SK-N-SH treated with all-trans-retinoic acid at 6 μM for 48 hours (cell line): ENCODE measurements at regions not wholly inside any gene's neighbourhood (a gene's known extent, or its start where the extent isn't known, plus 50 kb on each side); places are given as distances from the start of the nearest gene placed in this dataset.

Source experiments
- ATAC-seq: fragments of 200-7000 bp; cut with Tn5 transposase; 3 replicates; pipeline ENCODE4 v1.9.1; 2020; ENCODE audit warnings: mild to moderate bottlenecking, moderate library complexity
- ARNTL ChIP-seq: fragments of 450-650 bp; formaldehyde crosslinking; IDR thresholded peaks from 2 replicates; pipeline ENCODE4 v1.5.0; 2020; ENCODE audit warnings: low read depth, mild to moderate bottlenecking, moderate library complexity, borderline replicate concordance
- BACH2 ChIP-seq: fragments of 250-450 bp; sonication (Bioruptor Pico); IDR thresholded peaks from 2 replicates; pipeline ENCODE4 v1.9.0; 2021; ENCODE audit warnings: mild to moderate bottlenecking, borderline replicate concordance
- CSDC2 ChIP-seq: fragments of 250-450 bp; sonication (Bioruptor Pico); IDR thresholded peaks from 2 replicates; pipeline ENCODE4 v1.5.0; 2020; ENCODE audit warnings: mild to moderate bottlenecking, moderate library complexity
- ESRRG ChIP-seq: fragments of 250-450 bp; sonication (Bioruptor Pico); IDR thresholded peaks from 2 replicates; pipeline ENCODE4 v1.6.1; 2021; ENCODE audit warnings: mild to moderate bottlenecking
- GLIS3 ChIP-seq: fragments of 250-450 bp; sonication (Bioruptor Pico); IDR thresholded peaks from 2 replicates; pipeline ENCODE4 v1.5.0; 2020; ENCODE audit warnings: mild to moderate bottlenecking, moderate library complexity
- ISL1 ChIP-seq: fragments of 250-450 bp; sonication (Bioruptor Pico); IDR thresholded peaks from 2 replicates; pipeline ENCODE4 v2.1.2; 2022; ENCODE audit warnings: mild to moderate bottlenecking, moderate library complexity
- OSR1 ChIP-seq: fragments of 250-450 bp; sonication (Bioruptor Pico); IDR thresholded peaks from 2 replicates; pipeline ENCODE4 v1.8.0; 2022; ENCODE audit warnings: moderate library complexity, mild to moderate bottlenecking, inconsistent platforms
- PPARA ChIP-seq: fragments of 250-450 bp; sonication (Bioruptor Pico); IDR thresholded peaks from 2 replicates; pipeline ENCODE4 v1.5.0; 2020; ENCODE audit warnings: mild to moderate bottlenecking, borderline replicate concordance
- RARB ChIP-seq: fragments of 250-450 bp; sonication (Bioruptor Pico); IDR thresholded peaks from 2 replicates; pipeline ENCODE4 v1.8.0; 2021; ENCODE audit warnings: mild to moderate bottlenecking, moderate library complexity
- SNAI2 ChIP-seq: fragments of 250-450 bp; sonication (Bioruptor Pico); IDR thresholded peaks from 2 replicates; pipeline ENCODE4 v1.5.0; 2020; ENCODE audit warnings: mild to moderate bottlenecking, moderate library complexity
- TCF4 ChIP-seq: fragments of 250-450 bp; sonication (Bioruptor Pico); IDR thresholded peaks from 2 replicates; pipeline ENCODE4 v1.8.0; 2021; ENCODE audit warnings: mild to moderate bottlenecking, moderate library complexity, borderline replicate concordance
- TOX ChIP-seq: fragments of 250-450 bp; sonication (Bioruptor Pico); IDR thresholded peaks from 2 replicates; pipeline ENCODE4 v1.8.0; 2021; ENCODE audit warnings: mild to moderate bottlenecking, moderate library complexity, borderline replicate concordance
- ZC3H10 ChIP-seq: fragments of 250-450 bp; sonication (Bioruptor Pico); IDR thresholded peaks from 2 replicates; pipeline ENCODE4 v1.5.1; 2021; ENCODE audit warnings: mild to moderate bottlenecking, moderate library complexity
- ZFP3 ChIP-seq: fragments of 250-450 bp; sonication (Bioruptor Pico); IDR thresholded peaks from 2 replicates; pipeline ENCODE4 v1.5.0; 2020; ENCODE audit warnings: mild to moderate bottlenecking, moderate library complexity
- ZFP30 ChIP-seq: fragments of 450-650 bp; formaldehyde crosslinking; IDR thresholded peaks from 2 replicates; pipeline ENCODE4 v1.5.0; 2022; ENCODE audit warnings: mild to moderate bottlenecking, moderate library complexity
- ZNF565 ChIP-seq: fragments of 450-650 bp; formaldehyde crosslinking; conservative IDR thresholded peaks from 2 replicates; pipeline ENCODE4 v1.5.0; 2020; ENCODE audit warnings: low read depth, mild to moderate bottlenecking, moderate library complexity
- ZNF70 ChIP-seq: fragments of 450-650 bp; formaldehyde crosslinking; IDR thresholded peaks from 2 replicates; pipeline ENCODE4 v1.5.0; 2020; ENCODE audit warnings: mild to moderate bottlenecking, moderate library complexity
- ZNF8 ChIP-seq: fragments of 450-650 bp; formaldehyde crosslinking; IDR thresholded peaks from 2 replicates; pipeline ENCODE4 v1.5.0; 2020; ENCODE audit warnings: mild to moderate bottlenecking, moderate library complexity
- TF ChIP-seq, protein P1 (sequence below): fragments of 250-450 bp; sonication (Bioruptor Pico); IDR thresholded peaks from 2 replicates; pipeline ENCODE4 v1.8.0; 2020; ENCODE audit warnings: mild to moderate bottlenecking, moderate library complexity, borderline replicate concordance
- TF ChIP-seq, protein P2 (sequence below): fragments of 250-450 bp; sonication (Bioruptor Pico); IDR thresholded peaks from 2 replicates; pipeline ENCODE4 v1.5.0; 2020; ENCODE audit warnings: mild to moderate bottlenecking, moderate library complexity
- TF ChIP-seq, protein P3 (sequence below): fragments of 250-450 bp; sonication (Bioruptor Pico); IDR thresholded peaks from 2 replicates; pipeline ENCODE4 v1.8.0; 2021; ENCODE audit warnings: low read depth, mild to moderate bottlenecking, moderate library complexity, borderline replicate concordance
- TF ChIP-seq, protein P4 (sequence below): fragments of 250-450 bp; sonication (Bioruptor Pico); IDR thresholded peaks from 2 replicates; pipeline ENCODE4 v1.5.1; 2020; ENCODE audit warnings: low read depth, mild to moderate bottlenecking, moderate library complexity
- TF ChIP-seq, protein P5 (sequence below): fragments of 250-450 bp; sonication (Bioruptor Pico); IDR thresholded peaks from 2 replicates; pipeline ENCODE4 v1.5.1; 2021; ENCODE audit warnings: mild to moderate bottlenecking, moderate library complexity

DNA sequence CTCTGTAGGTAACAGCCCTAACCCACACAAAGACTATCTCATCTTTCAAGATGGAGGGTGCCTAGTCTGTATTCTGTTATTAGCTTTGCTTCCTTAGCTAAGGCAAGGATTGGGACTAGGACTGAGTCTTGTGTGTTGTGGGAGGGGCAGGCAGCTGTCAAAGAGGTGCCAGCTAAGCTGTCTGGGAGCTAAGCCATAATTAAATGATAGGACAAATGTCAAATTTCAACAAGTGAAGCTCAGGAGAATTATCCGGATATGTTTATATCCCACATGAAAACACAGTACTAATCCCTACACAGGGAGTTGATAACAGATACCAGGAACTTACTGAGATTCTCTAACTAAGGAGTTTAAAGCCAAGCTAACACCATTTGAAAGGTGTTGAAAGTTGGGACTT is 70.5 kb upstream of the NGF start (continued):
- TF ChIP-seq ZFP3 (CRISPR knock-in tag) (no peak), ZFP30 (CRISPR knock-in tag) (no peak), ARNTL (CRISPR knock-in tag) (no peak), TCF4 (CRISPR knock-in tag) (no peak)
- TF ChIP-seq, all 23 proteins: peak for 0

DNA sequence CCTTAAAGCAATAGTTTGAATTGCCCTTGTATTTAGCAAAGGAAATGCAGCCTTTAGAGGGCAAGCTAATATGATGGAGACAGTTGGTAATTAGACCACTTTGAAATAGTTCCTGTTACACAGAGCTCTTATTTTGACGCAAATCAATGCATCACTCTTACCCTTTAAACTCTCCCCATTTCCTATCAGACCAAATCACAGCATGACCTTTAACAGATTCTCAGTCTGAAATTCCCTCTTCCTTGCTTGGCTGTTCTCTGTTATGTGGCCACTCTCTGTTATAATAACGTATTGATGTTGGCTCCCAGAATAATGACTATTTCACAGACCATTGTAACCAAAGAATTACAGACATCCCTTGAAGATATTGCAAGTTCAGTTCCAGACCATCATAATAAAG is 66.9 kb upstream of the NGF start:
- TF ChIP-seq, protein P1, sequence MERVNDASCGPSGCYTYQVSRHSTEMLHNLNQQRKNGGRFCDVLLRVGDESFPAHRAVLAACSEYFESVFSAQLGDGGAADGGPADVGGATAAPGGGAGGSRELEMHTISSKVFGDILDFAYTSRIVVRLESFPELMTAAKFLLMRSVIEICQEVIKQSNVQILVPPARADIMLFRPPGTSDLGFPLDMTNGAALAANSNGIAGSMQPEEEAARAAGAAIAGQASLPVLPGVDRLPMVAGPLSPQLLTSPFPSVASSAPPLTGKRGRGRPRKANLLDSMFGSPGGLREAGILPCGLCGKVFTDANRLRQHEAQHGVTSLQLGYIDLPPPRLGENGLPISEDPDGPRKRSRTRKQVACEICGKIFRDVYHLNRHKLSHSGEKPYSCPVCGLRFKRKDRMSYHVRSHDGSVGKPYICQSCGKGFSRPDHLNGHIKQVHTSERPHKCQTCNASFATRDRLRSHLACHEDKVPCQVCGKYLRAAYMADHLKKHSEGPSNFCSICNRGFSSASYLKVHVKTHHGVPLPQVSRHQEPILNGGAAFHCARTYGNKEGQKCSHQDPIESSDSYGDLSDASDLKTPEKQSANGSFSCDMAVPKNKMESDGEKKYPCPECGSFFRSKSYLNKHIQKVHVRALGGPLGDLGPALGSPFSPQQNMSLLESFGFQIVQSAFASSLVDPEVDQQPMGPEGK (CRISPR knock-in tag), result no peak
- TF ChIP-seq ZNF8 (no peak), ZFP3 (CRISPR knock-in tag) (no peak), PPARA (CRISPR knock-in tag) (no peak), TCF4 (CRISPR knock-in tag) (no peak), ARNTL (CRISPR knock-in tag) (no peak), CSDC2 (CRISPR knock-in tag) (no peak), ISL1 (CRISPR knock-in tag) (no peak), TOX (CRISPR knock-in tag) (no peak), ZNF70 (CRISPR knock-in tag) (no peak), ZFP30 (CRISPR knock-in tag) (no peak), GLIS3 (CRISPR knock-in tag) (no peak), BACH2 (no peak), ZC3H10 (CRISPR knock-in tag) (no peak), OSR1 (CRISPR knock-in tag) (no peak), ZNF565 (CRISPR knock-in tag) (no peak)
- TF ChIP-seq, protein P2, sequence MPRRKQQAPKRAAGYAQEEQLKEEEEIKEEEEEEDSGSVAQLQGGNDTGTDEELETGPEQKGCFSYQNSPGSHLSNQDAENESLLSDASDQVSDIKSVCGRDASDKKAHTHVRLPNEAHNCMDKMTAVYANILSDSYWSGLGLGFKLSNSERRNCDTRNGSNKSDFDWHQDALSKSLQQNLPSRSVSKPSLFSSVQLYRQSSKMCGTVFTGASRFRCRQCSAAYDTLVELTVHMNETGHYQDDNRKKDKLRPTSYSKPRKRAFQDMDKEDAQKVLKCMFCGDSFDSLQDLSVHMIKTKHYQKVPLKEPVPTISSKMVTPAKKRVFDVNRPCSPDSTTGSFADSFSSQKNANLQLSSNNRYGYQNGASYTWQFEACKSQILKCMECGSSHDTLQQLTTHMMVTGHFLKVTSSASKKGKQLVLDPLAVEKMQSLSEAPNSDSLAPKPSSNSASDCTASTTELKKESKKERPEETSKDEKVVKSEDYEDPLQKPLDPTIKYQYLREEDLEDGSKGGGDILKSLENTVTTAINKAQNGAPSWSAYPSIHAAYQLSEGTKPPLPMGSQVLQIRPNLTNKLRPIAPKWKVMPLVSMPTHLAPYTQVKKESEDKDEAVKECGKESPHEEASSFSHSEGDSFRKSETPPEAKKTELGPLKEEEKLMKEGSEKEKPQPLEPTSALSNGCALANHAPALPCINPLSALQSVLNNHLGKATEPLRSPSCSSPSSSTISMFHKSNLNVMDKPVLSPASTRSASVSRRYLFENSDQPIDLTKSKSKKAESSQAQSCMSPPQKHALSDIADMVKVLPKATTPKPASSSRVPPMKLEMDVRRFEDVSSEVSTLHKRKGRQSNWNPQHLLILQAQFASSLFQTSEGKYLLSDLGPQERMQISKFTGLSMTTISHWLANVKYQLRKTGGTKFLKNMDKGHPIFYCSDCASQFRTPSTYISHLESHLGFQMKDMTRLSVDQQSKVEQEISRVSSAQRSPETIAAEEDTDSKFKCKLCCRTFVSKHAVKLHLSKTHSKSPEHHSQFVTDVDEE, result no peak
- TF ChIP-seq, protein P3, sequence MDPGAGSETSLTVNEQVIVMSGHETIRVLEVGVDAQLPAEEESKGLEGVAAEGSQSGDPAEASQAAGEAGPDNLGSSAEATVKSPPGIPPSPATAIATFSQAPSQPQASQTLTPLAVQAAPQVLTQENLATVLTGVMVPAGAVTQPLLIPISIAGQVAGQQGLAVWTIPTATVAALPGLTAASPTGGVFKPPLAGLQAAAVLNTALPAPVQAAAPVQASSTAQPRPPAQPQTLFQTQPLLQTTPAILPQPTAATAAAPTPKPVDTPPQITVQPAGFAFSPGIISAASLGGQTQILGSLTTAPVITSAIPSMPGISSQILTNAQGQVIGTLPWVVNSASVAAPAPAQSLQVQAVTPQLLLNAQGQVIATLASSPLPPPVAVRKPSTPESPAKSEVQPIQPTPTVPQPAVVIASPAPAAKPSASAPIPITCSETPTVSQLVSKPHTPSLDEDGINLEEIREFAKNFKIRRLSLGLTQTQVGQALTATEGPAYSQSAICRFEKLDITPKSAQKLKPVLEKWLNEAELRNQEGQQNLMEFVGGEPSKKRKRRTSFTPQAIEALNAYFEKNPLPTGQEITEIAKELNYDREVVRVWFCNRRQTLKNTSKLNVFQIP (CRISPR knock-in tag), result no peak
- TF ChIP-seq, protein P4, sequence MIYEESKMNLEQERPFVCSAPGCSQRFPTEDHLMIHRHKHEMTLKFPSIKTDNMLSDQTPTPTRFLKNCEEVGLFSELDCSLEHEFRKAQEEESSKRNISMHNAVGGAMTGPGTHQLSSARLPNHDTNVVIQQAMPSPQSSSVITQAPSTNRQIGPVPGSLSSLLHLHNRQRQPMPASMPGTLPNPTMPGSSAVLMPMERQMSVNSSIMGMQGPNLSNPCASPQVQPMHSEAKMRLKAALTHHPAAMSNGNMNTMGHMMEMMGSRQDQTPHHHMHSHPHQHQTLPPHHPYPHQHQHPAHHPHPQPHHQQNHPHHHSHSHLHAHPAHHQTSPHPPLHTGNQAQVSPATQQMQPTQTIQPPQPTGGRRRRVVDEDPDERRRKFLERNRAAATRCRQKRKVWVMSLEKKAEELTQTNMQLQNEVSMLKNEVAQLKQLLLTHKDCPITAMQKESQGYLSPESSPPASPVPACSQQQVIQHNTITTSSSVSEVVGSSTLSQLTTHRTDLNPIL, result no peak
- no peak for ATAC-seq

DNA sequence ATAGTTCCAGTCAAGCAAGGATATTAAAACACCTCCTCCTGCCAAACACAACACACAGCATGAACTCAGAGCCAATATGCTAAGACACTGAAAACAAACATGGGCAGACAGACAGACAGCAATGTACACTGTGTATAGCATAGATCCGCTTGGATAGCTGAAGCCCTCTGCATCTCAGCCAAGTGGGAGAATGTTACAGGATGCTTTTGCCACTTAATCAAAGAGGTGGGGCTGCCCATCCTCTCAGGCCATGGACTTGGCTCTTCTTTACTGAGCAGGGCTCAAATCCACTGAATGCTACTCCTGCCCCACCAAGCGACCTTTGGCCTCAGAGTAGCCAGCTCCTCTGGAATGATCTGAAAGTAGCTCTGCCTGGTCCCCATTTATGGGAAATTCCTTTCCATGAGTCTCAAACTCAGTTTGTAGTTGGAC is 64.7 kb upstream of the NGF start:
- no peak for ATAC-seq
- no peak for TF ChIP-seq CSDC2 (CRISPR knock-in tag)
- TF ChIP-seq, protein P2, result no peak
- no peak for TF ChIP-seq ISL1 (CRISPR knock-in tag)
- TF ChIP-seq, protein P5, sequence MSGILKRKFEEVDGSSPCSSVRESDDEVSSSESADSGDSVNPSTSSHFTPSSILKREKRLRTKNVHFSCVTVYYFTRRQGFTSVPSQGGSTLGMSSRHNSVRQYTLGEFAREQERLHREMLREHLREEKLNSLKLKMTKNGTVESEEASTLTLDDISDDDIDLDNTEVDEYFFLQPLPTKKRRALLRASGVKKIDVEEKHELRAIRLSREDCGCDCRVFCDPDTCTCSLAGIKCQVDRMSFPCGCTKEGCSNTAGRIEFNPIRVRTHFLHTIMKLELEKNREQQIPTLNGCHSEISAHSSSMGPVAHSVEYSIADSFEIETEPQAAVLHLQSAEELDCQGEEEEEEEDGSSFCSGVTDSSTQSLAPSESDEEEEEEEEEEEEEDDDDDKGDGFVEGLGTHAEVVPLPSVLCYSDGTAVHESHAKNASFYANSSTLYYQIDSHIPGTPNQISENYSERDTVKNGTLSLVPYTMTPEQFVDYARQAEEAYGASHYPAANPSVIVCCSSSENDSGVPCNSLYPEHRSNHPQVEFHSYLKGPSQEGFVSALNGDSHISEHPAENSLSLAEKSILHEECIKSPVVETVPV (CRISPR knock-in tag), result no peak
- TF ChIP-seq GLIS3 (CRISPR knock-in tag), result no peak
- no peak for TF ChIP-seq ZNF70 (CRISPR knock-in tag)
- TF ChIP-seq PPARA (CRISPR knock-in tag), result no peak
- TF ChIP-seq RARB (CRISPR knock-in tag), result no peak
- no peak for TF ChIP-seq BACH2
- no peak for TF ChIP-seq SNAI2 (CRISPR knock-in tag)
- no peak for TF ChIP-seq TOX (CRISPR knock-in tag)
- no peak for TF ChIP-seq ZNF8
- TF ChIP-seq ESRRG (CRISPR knock-in tag), result no peak
- TF ChIP-seq, protein P4, result no peak
- TF ChIP-seq ZFP3 (CRISPR knock-in tag), result no peak
- TF ChIP-seq ZNF565 (CRISPR knock-in tag), result no peak
- TF ChIP-seq ARNTL (CRISPR knock-in tag), result no peak
- TF ChIP-seq, all 23 proteins: peak for 0
